Right lobe of liver (tissue), 6 donors: ENCODE measurements at regions not wholly inside any gene's neighbourhood (a gene's known extent, or its start where the extent isn't known, plus 50 kb on each side); places are given as distances from the start of the nearest gene placed in this dataset.

Experiments used
- ATAC-seq, 4 donors: fragments of 200-7000 bp; cut with Tn5 transposase; one replicate each; pipeline ENCODE4 v1.9.1; 2020; ENCODE audit warnings: mild to moderate bottlenecking in 4 of 4, moderate library complexity in 4 of 4
- DNase-seq, 3 donors: peaks; one replicate each; pipeline ENCODE4 v3.0.0-alpha.2; 2020
- H3K27ac ChIP-seq, 3 donors: fragments of 200-600 bp; one replicate each; pipeline ENCODE4 v1.8.0; 2022
- H3K27me3 ChIP-seq, 2 donors: fragments of 200-600 bp; one replicate each; pipeline ENCODE4 v1.8.0; 2022
- H3K36me3 ChIP-seq, 4 donors: fragments of 200-600 bp; sonication (generic) in 1 of 4; one replicate each; pipeline versions ENCODE4 v1.5.1 to v1.8.0; 2017 to 2022; ENCODE audit warnings: control low read depth in 1 of 4
- H3K4me1 ChIP-seq, 4 donors: fragments of 200-600 bp; sonication (generic) in 1 of 4; one replicate each; pipeline versions ENCODE4 v1.5.1 to v1.8.0; 2017 to 2022; ENCODE audit warnings: control low read depth in 1 of 4
- H3K4me3 ChIP-seq, 3 donors: fragments of 200-600 bp; one replicate each; pipeline ENCODE4 v1.8.0; 2022
- H3K9me3 ChIP-seq, 4 donors: fragments of 200-600 bp; sonication (generic) in 1 of 4; one replicate each; pipeline versions ENCODE4 v1.5.1 to v1.8.0; 2017 to 2022; ENCODE audit warnings: control low read depth in 1 of 4
- CTCF ChIP-seq, 4 donors: fragments of 200-600 bp in 3 of 4; fragments of 450-650 bp in 1 of 4; IDR thresholded peaks; one replicate each; pipeline versions ENCODE4 v1.5.1 to v1.8.0; 2016 to 2022; ENCODE audit warnings: antibody characterized with exemption in 4 of 4, mild to moderate bottlenecking in 2 of 4
- POLR2A ChIP-seq: fragments of 450-650 bp; IDR thresholded peaks from one replicate; pipeline ENCODE4 v1.6.1; 2017; ENCODE audit warnings: antibody characterized with exemption, mild to moderate bottlenecking
- WGBS: methylation state at CpG from one replicate; pipeline ENCODE4 v1.1.6; 2018; ENCODE audit warnings: low coverage, low lambda C conversion rate; ENCODE audit not compliant: insufficient coverage; ENCODE audit errors: missing lambda C conversion rate; 5-methylcytosine and 5-hydroxymethylcytosine counted together
- intact Hi-C, 2 donors: fragments of 100-400 bp; cut with DNase I; formaldehyde crosslinking; loops; one replicate each; pipeline versions ENCODE4 v1.11.2 to v1.14.1; 2022
- donor health status: DM: no; HTN: yes; CAD: no.
- donor health status: DM: no; HTN: no; CAD: no.
- donor health status: DM: no; HTN: no; CAD: no.
- donor health status: DM: no; HTN: yes; CAD: no.
- donor health status: DM: no; HTN: yes; CAD: no.

GRCh38 chr2:176508374-176508773 lies 239.1 kb downstream of the MTX2 start:
- H3K27ac ChIP-seq, result no peak overlapping the region
- ATAC-seq (no peak), DNase-seq (no peak)
- no peaks in the 10 kb centered on the region for H3K27me3 ChIP-seq
- intact Hi-C loops, result no loop called here
- H3K36me3 ChIP-seq, result no peaks in the 10 kb centered on the region
- no peak overlapping the region for H3K4me3 ChIP-seq
- 100% methylated on average over 1 of the region's 1 CpG for WGBS
- no peaks in the 10 kb centered on the region for H3K4me1 ChIP-seq
- H3K9me3 ChIP-seq, result no peaks in the 10 kb centered on the region
- TF ChIP-seq CTCF (IDR thresholded peaks at IDR 0.05) (no peak), POLR2A (no peak)

- ATAC-seq (no peak), DNase-seq (no peak)
- Histone ChIP-seq H3K27ac (no peak overlapping the region), H3K36me3 (no peaks in the 10 kb centered on the region), H3K27me3 (no peaks in the 10 kb centered on the region), H3K9me3 (no peaks in the 10 kb centered on the region), H3K4me1 (no peaks in the 10 kb centered on the region), H3K4me3 (no peak overlapping the region)
- TF ChIP-seq POLR2A (no peak), CTCF (IDR thresholded peaks at IDR 0.05) (no peak)
- WGBS, result 73% methylated on average over 5 of the region's 5 CpGs
- intact Hi-C loops, result no loop called here
Measured at GRCh38 chr2:176508984-176509740, 239.9 kb downstream of the MTX2 start.

- Histone ChIP-seq H3K9me3 (no peaks in the 10 kb centered on the region), H3K4me1 (no peaks in the 10 kb centered on the region), H3K36me3 (no peaks in the 10 kb centered on the region), H3K4me3 (no peak overlapping the region), H3K27me3 (no peaks in the 10 kb centered on the region), H3K27ac (no peak overlapping the region)
- DNase-seq (no peak), ATAC-seq (no peak)
- 78% methylated on average over 5 of the region's 5 CpGs for WGBS
- intact Hi-C loops, result no loop called here
- TF ChIP-seq CTCF (IDR thresholded peaks at IDR 0.05), result no peak
- no peak for TF ChIP-seq POLR2A
Measured at GRCh38 chr2:176514276-176514675, 245.0 kb downstream of the MTX2 start.

- H3K9me3 ChIP-seq, result no peaks in the 10 kb centered on the region
- DNase-seq (no peak), ATAC-seq (no peak)
- H3K27ac ChIP-seq, result no peak overlapping the region
- H3K36me3 ChIP-seq, result no peaks in the 10 kb centered on the region
- H3K4me1 ChIP-seq, result no peaks in the 10 kb centered on the region
- TF ChIP-seq CTCF (IDR thresholded peaks at IDR 0.05) (no peak), POLR2A (no peak)
- intact Hi-C loops, result no loop called here
- H3K27me3 ChIP-seq, result no peaks in the 10 kb centered on the region
- H3K4me3 ChIP-seq, result no peak overlapping the region
- WGBS, result 89% methylated on average over 6 of the region's 6 CpGs
Measured at GRCh38 chr2:176514805-176515500, 245.7 kb downstream of the MTX2 start.
